K562 (cell line): ENCODE measurements at regions not wholly inside any gene's neighbourhood (a gene's known extent, or its start where the extent isn't known, plus 50 kb on each side); places are given as distances from the start of the nearest gene placed in this dataset.

Source experiments
- ATAC-seq: fragments of 200-7000 bp; cut with Tn5 transposase; 3 replicates; pipeline ENCODE4 v1.9.1; 2020; ENCODE audit warnings: moderate library complexity
- BruUV-seq: library from RNA; stranded (reverse); fragments of 400-500 nt; replicated peaks from 2 replicates; lab custom pipeline; 2021; lab: Mats Ljungman, UMichigan
- CTCF ChIA-PET: fragments of 300-600 bp; formaldehyde crosslinking; extraction: SDS; loops from one replicate; lab custom pipeline; 2021; ENCODE audit warnings: low intra/inter-chr PET ratio; lab: Yijun Ruan, JAX
- POLR2A ChIA-PET: fragments of 300-600, 350-650 bp; sonication (Branson Sonifier 250); formaldehyde crosslinking; extraction: SDS; loops from one replicate; lab custom pipeline; 2021; ENCODE audit warnings: antibody characterized with exemption, inconsistent platforms; lab: Yijun Ruan, JAX
- DNase-seq, 4 experiments: peaks; one replicate each; pipeline versions ENCODE4 v3.0.0 to v3.0.0-alpha.2; 2011 to 2018; ENCODE audit warnings: low spot score in 3 of 4, mixed read lengths in 3 of 4; ENCODE audit errors: extremely low read depth in 1 of 4
- FAIRE-seq: peaks from 2 replicates; lab custom pipeline; 2011; peaks lifted over from hg19 to GRCh38; lab: Jason Lieb, UNC
- H2AFZ ChIP-seq: 2 replicates; pipeline ENCODE4 v1.6.0; 2011; ENCODE audit warnings: low read depth, low read length, control low read depth, inconsistent platforms
- H3K27ac ChIP-seq: fragments of 200-600 bp; 3 replicates; pipeline ENCODE4 v1.8.0; 2011; ENCODE audit warnings: low read depth, mild to moderate bottlenecking, control low read depth, inconsistent platforms, low read length, moderate library complexity, mixed read lengths; ENCODE audit errors: extremely low read depth
- H3K27me3 ChIP-seq, 2 experiments: fragments of 300-600 bp in 1 of 2; 2 replicates in 1 of 2; 3 replicates in 1 of 2; pipeline versions ENCODE4 v1.6.0 to v1.8.0; 2011; ENCODE audit warnings: inconsistent platforms in 2 of 2, low read length in 2 of 2, mild to moderate bottlenecking in 1 of 2, mixed read lengths in 1 of 2, moderate library complexity in 1 of 2; ENCODE audit not compliant: control insufficient read depth in 2 of 2, insufficient read depth in 2 of 2
- H3K36me3 ChIP-seq: fragments of 300-600 bp; 3 replicates; pipeline ENCODE4 v1.8.0; 2011; ENCODE audit warnings: mild to moderate bottlenecking, low read length, inconsistent platforms; ENCODE audit not compliant: control insufficient read depth, insufficient read depth
- H3K4me1 ChIP-seq, 2 experiments: fragments of 200-600 bp in 1 of 2; replicated peaks in 1 of 2; 2 replicates in 1 of 2; 3 replicates in 1 of 2; pipeline versions ENCODE4 v1.5.1 to v1.8.0; 2011; ENCODE audit warnings: inconsistent platforms in 2 of 2, low read length in 2 of 2, mild to moderate bottlenecking in 1 of 2, mixed read lengths in 1 of 2, moderate library complexity in 1 of 2; ENCODE audit not compliant: control insufficient read depth in 2 of 2, insufficient read depth in 2 of 2
- H3K4me2 ChIP-seq: 2 replicates; pipeline ENCODE4 v1.6.1; 2011; ENCODE audit warnings: low read length, control low read depth, inconsistent platforms, mixed read lengths; ENCODE audit not compliant: insufficient read depth
- H3K4me3 ChIP-seq: fragments of 200-600 bp; sonication (generic), shearing (Covaris generic); 2 replicates; pipeline ENCODE4 v1.5.1; 2016; ENCODE audit warnings: control low read depth, inconsistent platforms
- H3K79me2 ChIP-seq: fragments of 200-600 bp; 3 replicates; pipeline ENCODE4 v1.8.0; 2011; ENCODE audit warnings: low read length, inconsistent platforms; ENCODE audit not compliant: control insufficient read depth, insufficient read depth
- H3K9ac ChIP-seq, 2 experiments: 2 replicates each; pipeline versions ENCODE4 v1.6.0 to v1.6.1; 2011; ENCODE audit warnings: low read depth in 2 of 2, low read length in 2 of 2, control low read depth in 1 of 2, inconsistent platforms in 1 of 2, mild to moderate bottlenecking in 1 of 2, mixed read lengths in 1 of 2; ENCODE audit not compliant: insufficient read depth in 1 of 2
- H3K9me1 ChIP-seq: one replicate; pipeline ENCODE4 v1.6.0; 2011; ENCODE audit warnings: inconsistent platforms, mild to moderate bottlenecking, low read length, moderate library complexity; ENCODE audit not compliant: control insufficient read depth, insufficient read depth
- H3K9me3 ChIP-seq: replicated peaks from 2 replicates; pipeline ENCODE4 v1.5.1; 2011; ENCODE audit warnings: low read depth, low read length, inconsistent platforms; ENCODE audit not compliant: control insufficient read depth, insufficient read depth
- H4K20me1 ChIP-seq: replicated peaks from 2 replicates; pipeline ENCODE4 v1.6.1; 2011; ENCODE audit warnings: low read length, inconsistent platforms, mixed read lengths; ENCODE audit not compliant: control insufficient read depth, insufficient read depth
- CBFA2T3 ChIP-seq: fragments of 450-650 bp; IDR thresholded peaks from 2 replicates; pipeline ENCODE4 v1.6.1; 2017
- CBX3 ChIP-seq, 2 experiments: IDR thresholded peaks; 1 replicate in 1 of 2; 2 replicates in 1 of 2; pipeline ENCODE4 v1.6.1; 2012; ENCODE audit warnings: inconsistent platforms in 2 of 2, low read length in 2 of 2, borderline replicate concordance in 1 of 2, control low read depth in 1 of 2
- CEBPZ ChIP-seq: fragments of 150-350 bp; IDR thresholded peaks from 2 replicates; pipeline ENCODE4 v1.6.1; 2014; ENCODE audit warnings: low read depth, mild to moderate bottlenecking, low read length, borderline replicate concordance
- FIP1L1 ChIP-seq: fragments of 200-400 bp; formaldehyde crosslinking; IDR thresholded peaks from 2 replicates; pipeline ENCODE4 v1.6.1; 2018; ENCODE audit warnings: mild to moderate bottlenecking, low read depth, low read length; ENCODE audit not compliant: poor library complexity, severe bottlenecking
- JUN ChIP-seq, 2 experiments: sonication (generic) in 1 of 2; formaldehyde crosslinking in 1 of 2; IDR thresholded peaks; 2 replicates each; pipeline versions ENCODE4 v1.6.1 to v1.8.0; 2012 to 2022; ENCODE audit warnings: borderline replicate concordance in 2 of 2, mild to moderate bottlenecking in 2 of 2, improper control_type of control experiment in 1 of 2, low read depth in 1 of 2, low read length in 1 of 2, missing genetic modification reagents in 1 of 2
- NUFIP1 ChIP-seq: fragments of 450-650 bp; IDR thresholded peaks from 2 replicates; pipeline ENCODE4 v1.6.1; 2018; ENCODE audit not compliant: partially characterized antibody
- ZNF224 ChIP-seq: sonication (generic); formaldehyde crosslinking; IDR thresholded peaks from 2 replicates; pipeline ENCODE4 v1.8.0; 2022; ENCODE audit warnings: mild to moderate bottlenecking, missing genetic modification reagents
- WGBS: fragments of 100-300 bp; shearing (Covaris generic); methylation state at CpG from one replicate; pipeline ENCODE4 v1.1.6; 2016; ENCODE audit warnings: low coverage, mixed read lengths; ENCODE audit not compliant: insufficient coverage; ENCODE audit errors: missing lambda C conversion rate; 5-methylcytosine and 5-hydroxymethylcytosine counted together
- in situ Hi-C: fragments of 300-500 bp; cut with MboI; formaldehyde crosslinking; loops from 4 replicates; pipeline ENCODE4 v1.15.0; 2018; ENCODE audit warnings: inconsistent platforms, mixed read lengths
- intact Hi-C: fragments of 100-400 bp; cut with micrococcal nuclease; formaldehyde crosslinking; loops from 2 replicates; pipeline ENCODE4 v1.14.2; 2022

GRCh38 chr10:33841678-33842077 lies 507.2 kb upstream of the NRP1 start:
- no peak for TF ChIP-seq CEBPZ
- no peak for TF ChIP-seq CBX3 (IDR thresholded peaks at IDR 0.05; ENCODE audit: borderline replicate concordance in 1 of 2, low read length in 2 of 2)
- no peak for TF ChIP-seq NUFIP1
- no peak for TF ChIP-seq JUN (IDR thresholded peaks at IDR 0.05; ENCODE audit: borderline replicate concordance, low read depth, low read length)
- TF ChIP-seq JUN (CRISPR knock-in tag; IDR thresholded peaks at IDR 0.05; ENCODE audit: borderline replicate concordance): no peak
- no peak for TF ChIP-seq FIP1L1
- TF ChIP-seq CBFA2T3: no peak
- no peak for TF ChIP-seq ZNF224
- Histone ChIP-seq H3K27me3 (no peaks in the 10 kb centered on the region), H3K9me3 (no peaks in the 10 kb centered on the region), H3K79me2 (no peaks in the 10 kb centered on the region), H3K36me3 (no peaks in the 10 kb centered on the region), H3K4me3 (no peak overlapping the region), H3K27ac (no peak overlapping the region), H3K4me2 (no peak overlapping the region), H4K20me1 (no peaks in the 10 kb centered on the region), H3K4me1 (no peaks in the 10 kb centered on the region), H3K9me1 (no peaks in the 10 kb centered on the region), H3K9ac (no peak overlapping the region), H2AFZ (no peak overlapping the region)
- in situ Hi-C loops: loop anchor here (25.0 kb wide), 1 partner anchor 796 kb away; no protein-coding TSS in a partner anchor
- POLR2A ChIA-PET: no interaction called here
- DNase-seq (no peak), FAIRE-seq (no peak), ATAC-seq (no peak)
- no TSS peak for BruUV-seq
- intact Hi-C loops: no loop called here
- WGBS: 4% methylated on average over 2 of the region's 2 CpGs
- CTCF ChIA-PET: no interaction called here
